ENCODE measurements at regions not wholly inside any gene's neighbourhood (a gene's known extent, or its start where the extent isn't known, plus 50 kb on each side); places are given as distances from the start of the nearest gene placed in this dataset.
A peak's percentile ranks its signal among the peaks of the same experiment; 100 is the strongest.

GRCh38 chr20:60453388-60454246, 495.4 kb downstream of the CDH26 start:
- peaks cover 4% of the 10 kb centered on the region for H3K27me3 Mint-ChIP-seq (ENCODE audit: low read depth, poor library complexity)
- H3K36me3 Mint-ChIP-seq (ENCODE audit: low read depth): no peaks in the 10 kb centered on the region
- peaks cover 5% of the 10 kb centered on the region for H3K9me3 Mint-ChIP-seq
- H3K4me1 Mint-ChIP-seq: no peaks in the 10 kb centered on the region
- no peak for TF ChIP-seq CTCF (IDR thresholded peaks at IDR 0.05)
- peak; percentile 46 for DNase-seq
- H3K4me3 Mint-ChIP-seq: no peak overlapping the region
- no peak overlapping the region for H3K27ac Mint-ChIP-seq

- Mint-ChIP-seq H3K4me3 (no peak overlapping the region), H3K27ac (peak overlapping the region; percentile 11), H3K9me3 (peaks cover 5% of the 10 kb centered on the region), H3K36me3 (ENCODE audit: low read depth) (no peaks in the 10 kb centered on the region), H3K27me3 (ENCODE audit: low read depth, poor library complexity) (peaks cover 4% of the 10 kb centered on the region), H3K4me1 (no peaks in the 10 kb centered on the region)
- DNase-seq: no peak
- no peak for TF ChIP-seq CTCF (IDR thresholded peaks at IDR 0.05)
Measured at GRCh38 chr20:60454491-60454890, 496.3 kb downstream of the CDH26 start.

- Mint-ChIP-seq H3K36me3 (ENCODE audit: low read depth) (no peaks in the 10 kb centered on the region), H3K4me3 (no peak overlapping the region), H3K27me3 (ENCODE audit: low read depth, poor library complexity) (peaks cover 4% of the 10 kb centered on the region), H3K27ac (no peak overlapping the region), H3K9me3 (peaks cover 5% of the 10 kb centered on the region), H3K4me1 (no peaks in the 10 kb centered on the region)
- DNase-seq: no peak
- TF ChIP-seq CTCF (IDR thresholded peaks at IDR 0.05): no peak
Measured at GRCh38 chr20:60455272-60455671, 497.0 kb downstream of the CDH26 start.

GRCh38 chr20:60459212-60459611, 501.0 kb downstream of the CDH26 start:
- H3K27me3 Mint-ChIP-seq (ENCODE audit: low read depth, poor library complexity): peaks cover 9% of the 10 kb centered on the region
- H3K4me3 Mint-ChIP-seq: no peak overlapping the region
- no peak for TF ChIP-seq CTCF (IDR thresholded peaks at IDR 0.05)
- no peaks in the 10 kb centered on the region for H3K36me3 Mint-ChIP-seq (ENCODE audit: low read depth)
- H3K4me1 Mint-ChIP-seq: no peaks in the 10 kb centered on the region
- H3K9me3 Mint-ChIP-seq: peaks cover 5% of the 10 kb centered on the region
- H3K27ac Mint-ChIP-seq: no peak overlapping the region
- no peak for DNase-seq

- no peak for DNase-seq
- no peaks in the 10 kb centered on the region for H3K4me1 Mint-ChIP-seq
- H3K4me3 Mint-ChIP-seq: no peak overlapping the region
- no peak overlapping the region for H3K27ac Mint-ChIP-seq
- peaks cover 5% of the 10 kb centered on the region for H3K9me3 Mint-ChIP-seq
- no peaks in the 10 kb centered on the region for H3K36me3 Mint-ChIP-seq (ENCODE audit: low read depth)
- H3K27me3 Mint-ChIP-seq (ENCODE audit: low read depth, poor library complexity): peaks cover 23% of the 10 kb centered on the region
- no peak for TF ChIP-seq CTCF (IDR thresholded peaks at IDR 0.05)
Measured at GRCh38 chr20:60461993-60462392, 503.8 kb downstream of the CDH26 start.

GRCh38 chr20:60463798-60464197, 505.6 kb downstream of the CDH26 start:
- Mint-ChIP-seq H3K9me3 (no peaks in the 10 kb centered on the region), H3K36me3 (ENCODE audit: low read depth) (no peaks in the 10 kb centered on the region), H3K4me3 (no peak overlapping the region), H3K27ac (no peak overlapping the region), H3K27me3 (ENCODE audit: low read depth, poor library complexity) (peaks cover 27% of the 10 kb centered on the region), H3K4me1 (peaks cover 6% of the 10 kb centered on the region)
- no peak for DNase-seq
- TF ChIP-seq CTCF (IDR thresholded peaks at IDR 0.05): no peak
